ENCODE measurements at regions not wholly inside any gene's neighbourhood (a gene's known extent, or its start where the extent isn't known, plus 50 kb on each side); places are given as distances from the start of the nearest gene placed in this dataset.

- CTCF ChIA-PET = no interaction called here
- FAIRE-seq = no peak
- POLR2A ChIA-PET = no interaction called here
- H3K27me3 ChIP-seq (ENCODE audit: control insufficient read depth in 2 of 2, insufficient read depth in 2 of 2, low read length in 2 of 2) = no peaks in the 10 kb centered on the region
- H3K9ac ChIP-seq (replicated peaks; ENCODE audit: extremely low read depth, insufficient read depth, low read length) = no peak overlapping the region
- H3K79me2 ChIP-seq (ENCODE audit: control insufficient read depth, insufficient read depth, low read length) = no peaks in the 10 kb centered on the region
- DNase-seq (ENCODE audit: low read depth, low spot score) = no peak
- BruUV-seq (replicated peaks) = no TSS peak
- no peak overlapping the region for H2AFZ ChIP-seq (ENCODE audit: low read depth, low read length)
- dilution Hi-C loops (cut with MboI; ENCODE audit: extremely low pct_ligation_motif_present, low sequenced_read_pairs) (no loop called here), intact Hi-C loops (cut with micrococcal nuclease) (no loop called here)
- TF ChIP-seq POLR2AphosphoS5 (IDR thresholded peaks at IDR 0.05; ENCODE audit: insufficient read depth, low read depth, low read length) = no peak
- TF ChIP-seq, protein P1, sequence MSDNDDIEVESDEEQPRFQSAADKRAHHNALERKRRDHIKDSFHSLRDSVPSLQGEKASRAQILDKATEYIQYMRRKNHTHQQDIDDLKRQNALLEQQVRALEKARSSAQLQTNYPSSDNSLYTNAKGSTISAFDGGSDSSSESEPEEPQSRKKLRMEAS (IDR thresholded peaks at IDR 0.05; ENCODE audit: insufficient read depth, insufficient read length) = no peak
- no peak for TF ChIP-seq POLR2A (IDR thresholded peaks at IDR 0.05; ENCODE audit: low read depth, low read length)
- no peak for TF ChIP-seq MYC (IDR thresholded peaks at IDR 0.05; ENCODE audit: low read depth, low read length)
- TF ChIP-seq FOS (IDR thresholded peaks at IDR 0.05; ENCODE audit: borderline replicate concordance, insufficient read depth, low read length) = no peak
- no peak for TF ChIP-seq EZH2 (IDR thresholded peaks at IDR 0.05; ENCODE audit: borderline replicate concordance, low read depth, low read length, severe bottlenecking)
- no peak for TF ChIP-seq JUN (IDR thresholded peaks at IDR 0.05; ENCODE audit: borderline replicate concordance, insufficient read depth, insufficient read length, low read depth)
- TF ChIP-seq GATA2 (IDR thresholded peaks at IDR 0.05; ENCODE audit: insufficient read depth, insufficient read length, low read depth, low read length) = no peak
- no peak for TF ChIP-seq CTCF (IDR thresholded peaks at IDR 0.05; ENCODE audit: extremely low read depth in 1 of 2, insufficient read depth in 1 of 2, low read depth in 1 of 2, low read length in 2 of 2)
- H3K9me1 ChIP-seq (replicated peaks; ENCODE audit: control insufficient read depth, extremely low read depth, insufficient read depth, low read length) = no peaks in the 10 kb centered on the region
- H3K36me3 ChIP-seq (ENCODE audit: control insufficient read depth in 2 of 2, extremely low read depth in 1 of 2, insufficient read depth in 2 of 2, low read length in 2 of 2) = no peaks in the 10 kb centered on the region
- H4K20me1 ChIP-seq (replicated peaks; ENCODE audit: control insufficient read depth, extremely low read depth, insufficient read depth, low read length) = no peaks in the 10 kb centered on the region
- no peaks in the 10 kb centered on the region for H3K9me3 ChIP-seq (replicated peaks; ENCODE audit: control insufficient read depth, insufficient read depth, low read length)
- H3K4me3 ChIP-seq (replicated peaks in 1 of 3; ENCODE audit: insufficient read depth in 1 of 3, low read depth in 1 of 3, low read length in 3 of 3) = no peak overlapping the region
- no peaks in the 10 kb centered on the region for H3K4me1 ChIP-seq (ENCODE audit: control insufficient read depth, extremely low read depth, insufficient read depth, low read length)
- no peak overlapping the region for H3K27ac ChIP-seq (ENCODE audit: insufficient read depth, low read depth, low read length)
- H3K4me2 ChIP-seq (ENCODE audit: insufficient read depth, low read length) = no peak overlapping the region
Observed at GRCh38 chr16:51527349-51527748, 376.3 kb upstream of the SALL1 start.

All from endothelial cell of umbilical vein (primary cell).